ENCODE measurements at regions not wholly inside any gene's neighbourhood (a gene's known extent, or its start where the extent isn't known, plus 50 kb on each side); places are given as distances from the start of the nearest gene placed in this dataset.

GRCh38 chr2:2519381-2519780 is 188.3 kb upstream of the MYT1L start (continued):
- no peak for TF ChIP-seq PAX5 (IDR thresholded peaks at IDR 0.05; ENCODE audit: borderline replicate concordance, low read depth, low read length)
- no peak for TF ChIP-seq CBX3 (IDR thresholded peaks at IDR 0.05; ENCODE audit: borderline replicate concordance, low read depth)
- TF ChIP-seq IRF3 (IDR thresholded peaks at IDR 0.05), result no peak
- no peak for TF ChIP-seq SREBF1 (IDR thresholded peaks at IDR 0.05; ENCODE audit: low read length)
- no peak for TF ChIP-seq SIX5 (IDR thresholded peaks at IDR 0.05; ENCODE audit: low read depth, low read length, severe bottlenecking)

- ATAC-seq (no peak), FAIRE-seq (no peak), DNase-seq (ENCODE audit: low read depth, low spot score) (no peak)
- ChIA-PET CTCF (no interaction called here), SMC1A (ENCODE audit: uncharacterized antibody, unreplicated experiment) (no interaction called here), RAD21 (ENCODE audit: unreplicated experiment) (no interaction called here), POLR2A (no interaction called here)
- intact Hi-C loops (cut with micrococcal nuclease; ENCODE audit: unreplicated experiment), result no loop called here
- no peak overlapping the region for H3K4me3 ChIP-seq
- no peaks in the 10 kb centered on the region for H3K79me2 ChIP-seq (ENCODE audit: control insufficient read depth, insufficient read depth, low read length)
- H3K27me3 ChIP-seq (replicated peaks in 1 of 2; ENCODE audit: control insufficient read depth in 2 of 2, insufficient read depth in 2 of 2, low read length in 1 of 2), result no peaks in the 10 kb centered on the region; a peak in 1 of 4 replicates
- TF ChIP-seq USF1 (IDR thresholded peaks at IDR 0.05; ENCODE audit: borderline replicate concordance, extremely low read length, insufficient read depth, low read depth, low read length), result no peak
- TF ChIP-seq YY1 (IDR thresholded peaks at IDR 0.05; ENCODE audit: low read depth, low read length), result no peak
- no peak for TF ChIP-seq ETV6 (conservative IDR thresholded peaks at IDR 0.05 in 1 of 2, IDR thresholded peaks at IDR 0.05 in 1 of 2; ENCODE audit: borderline replicate concordance in 1 of 2, low read depth in 1 of 2)
- TF ChIP-seq HDGF (IDR thresholded peaks at IDR 0.05), result no peak
- no peaks in the 10 kb centered on the region for H3K36me3 ChIP-seq (ENCODE audit: control insufficient read depth in 2 of 2, insufficient read depth in 2 of 2, low read length in 1 of 2)
- no peaks in the 10 kb centered on the region for H3K9me3 ChIP-seq (replicated peaks; ENCODE audit: control insufficient read depth, insufficient read depth, low read length)
- H4K20me1 ChIP-seq (ENCODE audit: control insufficient read depth, insufficient read depth), result no peaks in the 10 kb centered on the region
- H3K4me1 ChIP-seq (ENCODE audit: control insufficient read depth, insufficient read depth, low read length), result no peaks in the 10 kb centered on the region
- H3K9ac ChIP-seq (ENCODE audit: control insufficient read depth, insufficient read depth, low read length), result no peak overlapping the region
- in situ Hi-C loops (cut with MboI), result no loop called here
- 7% methylated on average over 2 of the region's 2 CpGs for WGBS (ENCODE audit: insufficient coverage, insufficient replicate concordance, low lambda C conversion rate, missing lambda C conversion rate)
- no TSS peak for BruUV-seq (replicated peaks)
- no peak overlapping the region for H3K27ac ChIP-seq (ENCODE audit: control insufficient read depth, insufficient read depth)
- H2AFZ ChIP-seq (ENCODE audit: control insufficient read depth, low read depth, low read length), result no peak overlapping the region
- H3K4me2 ChIP-seq (ENCODE audit: control insufficient read depth, insufficient read depth), result no peak overlapping the region
Measured at GRCh38 chr2:2517399-2517798, 186.3 kb upstream of the MYT1L start.

Data from GM12878 (cell line).